ENCODE measurements at regions not wholly inside any gene's neighbourhood (a gene's known extent, or its start where the extent isn't known, plus 50 kb on each side); places are given as distances from the start of the nearest gene placed in this dataset.

DNA sequence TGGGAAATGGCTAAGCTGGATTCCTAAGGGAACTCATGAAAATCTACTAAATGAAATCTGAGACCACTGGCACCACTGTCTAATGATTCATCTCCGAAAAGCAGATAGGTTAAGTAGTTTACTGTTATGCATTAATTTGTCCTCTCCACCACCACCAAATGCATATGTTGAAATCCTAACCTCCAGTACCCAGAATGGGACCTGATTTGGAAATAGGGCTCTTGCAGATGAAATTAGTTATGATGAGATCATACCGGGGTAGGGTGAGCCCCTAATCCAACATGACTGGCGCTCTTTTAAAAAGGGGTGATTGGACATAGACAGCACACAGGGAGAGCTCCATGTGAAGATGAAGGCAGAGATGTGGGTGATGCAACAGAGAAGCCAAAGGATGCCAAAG, 124.9 kb upstream of the GUCY1A1 start:
- H3K4me1 ChIP-seq = peaks cover 0 to 16% (median 4%) of the 10 kb centered on the region in 3 donors
- TF ChIP-seq EP300 (IDR thresholded peaks at IDR 0.05) (no peak), POLR2A (IDR thresholded peaks at IDR 0.05) (no peak), POLR2AphosphoS5 (IDR thresholded peaks at IDR 0.05) (no peak)
- TF ChIP-seq, protein P1, sequence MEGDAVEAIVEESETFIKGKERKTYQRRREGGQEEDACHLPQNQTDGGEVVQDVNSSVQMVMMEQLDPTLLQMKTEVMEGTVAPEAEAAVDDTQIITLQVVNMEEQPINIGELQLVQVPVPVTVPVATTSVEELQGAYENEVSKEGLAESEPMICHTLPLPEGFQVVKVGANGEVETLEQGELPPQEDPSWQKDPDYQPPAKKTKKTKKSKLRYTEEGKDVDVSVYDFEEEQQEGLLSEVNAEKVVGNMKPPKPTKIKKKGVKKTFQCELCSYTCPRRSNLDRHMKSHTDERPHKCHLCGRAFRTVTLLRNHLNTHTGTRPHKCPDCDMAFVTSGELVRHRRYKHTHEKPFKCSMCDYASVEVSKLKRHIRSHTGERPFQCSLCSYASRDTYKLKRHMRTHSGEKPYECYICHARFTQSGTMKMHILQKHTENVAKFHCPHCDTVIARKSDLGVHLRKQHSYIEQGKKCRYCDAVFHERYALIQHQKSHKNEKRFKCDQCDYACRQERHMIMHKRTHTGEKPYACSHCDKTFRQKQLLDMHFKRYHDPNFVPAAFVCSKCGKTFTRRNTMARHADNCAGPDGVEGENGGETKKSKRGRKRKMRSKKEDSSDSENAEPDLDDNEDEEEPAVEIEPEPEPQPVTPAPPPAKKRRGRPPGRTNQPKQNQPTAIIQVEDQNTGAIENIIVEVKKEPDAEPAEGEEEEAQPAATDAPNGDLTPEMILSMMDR (IDR thresholded peaks at IDR 0.05) = no peak
- H3K27ac ChIP-seq = no peak overlapping the region
- no peaks in the 10 kb centered on the region for H3K27me3 ChIP-seq
- no peaks in the 10 kb centered on the region for H3K36me3 ChIP-seq
- H3K4me3 ChIP-seq = no peak overlapping the region
- ATAC-seq = no peak
- no peaks in the 10 kb centered on the region for H3K9me3 ChIP-seq
- 87 to 89% methylated on average over 3 of the region's 3 CpGs for WGBS, 2 donors (ENCODE audit: low coverage in 1 of 2)

DNA sequence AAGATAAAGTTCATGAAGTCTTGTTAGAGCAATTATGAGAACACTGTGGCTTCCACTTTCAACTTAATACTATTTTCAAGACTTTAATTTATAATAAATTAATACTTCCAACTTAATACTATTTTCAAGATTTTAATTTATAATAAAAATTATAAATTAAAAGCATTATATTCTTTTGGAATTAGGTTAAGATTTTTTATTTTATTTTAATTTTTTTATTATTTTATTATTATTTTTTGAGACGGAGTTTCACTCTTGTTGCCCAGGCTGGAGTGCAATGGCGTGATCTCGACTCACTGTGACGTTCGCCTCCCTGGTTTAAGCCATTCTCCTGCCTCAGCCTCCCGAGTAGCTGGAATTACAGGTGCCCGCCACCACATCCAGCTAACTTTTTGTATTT, 126.0 kb upstream of the GUCY1A1 start:
- no peak for ATAC-seq
- Histone ChIP-seq H3K4me1 (peaks cover 0 to 16% (median 4%) of the 10 kb centered on the region in 3 donors), H3K36me3 (no peaks in the 10 kb centered on the region), H3K27me3 (no peaks in the 10 kb centered on the region), H3K27ac (no peak overlapping the region), H3K9me3 (no peaks in the 10 kb centered on the region), H3K4me3 (no peak overlapping the region)
- TF ChIP-seq POLR2A (IDR thresholded peaks at IDR 0.05) = no peak
- TF ChIP-seq, protein P1 (IDR thresholded peaks at IDR 0.05) = no peak
- no peak for TF ChIP-seq EP300 (IDR thresholded peaks at IDR 0.05)
- TF ChIP-seq POLR2AphosphoS5 (IDR thresholded peaks at IDR 0.05) = no peak
- WGBS, 2 donors (ENCODE audit: low coverage in 1 of 2) = 97 to 98% methylated on average over 6 to 7 of the region's 7 CpGs

DNA sequence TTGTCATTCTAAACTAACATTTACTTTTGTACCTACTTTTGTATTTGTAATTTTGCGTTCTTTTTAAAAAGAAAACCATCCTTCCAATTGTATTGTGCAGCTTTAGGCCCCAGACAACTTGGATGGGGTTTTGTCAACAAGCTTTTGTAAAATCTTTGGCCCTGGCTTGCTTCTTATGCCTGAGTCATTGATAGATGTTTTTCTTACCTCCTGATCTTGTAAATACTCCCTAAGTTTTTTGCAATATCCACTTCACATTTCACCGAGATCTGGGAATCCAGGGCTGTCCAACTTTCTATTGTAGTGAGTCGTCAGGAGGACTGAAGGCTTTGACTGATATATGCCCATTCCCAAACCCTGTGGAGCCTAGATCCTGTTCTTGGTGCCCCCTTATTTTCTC, 126.9 kb upstream of the GUCY1A1 start:
- Histone ChIP-seq H3K27ac (no peak overlapping the region), H3K4me3 (no peak overlapping the region), H3K4me1 (peaks cover 0 to 7% (median 3%) of the 10 kb centered on the region in 3 donors), H3K36me3 (no peaks in the 10 kb centered on the region), H3K27me3 (no peaks in the 10 kb centered on the region), H3K9me3 (no peaks in the 10 kb centered on the region)
- ATAC-seq = no peak
- no peak for TF ChIP-seq POLR2A (IDR thresholded peaks at IDR 0.05)
- no peak for TF ChIP-seq POLR2AphosphoS5 (IDR thresholded peaks at IDR 0.05)
- no peak for TF ChIP-seq EP300 (IDR thresholded peaks at IDR 0.05)
- TF ChIP-seq, protein P1 (IDR thresholded peaks at IDR 0.05) = no peak
- whole genome bisulfite sequencing, 2 donors (ENCODE audit: low coverage in 1 of 2) = 68 to 100% methylated on average over 1 to 3 of the region's 3 CpGs

DNA sequence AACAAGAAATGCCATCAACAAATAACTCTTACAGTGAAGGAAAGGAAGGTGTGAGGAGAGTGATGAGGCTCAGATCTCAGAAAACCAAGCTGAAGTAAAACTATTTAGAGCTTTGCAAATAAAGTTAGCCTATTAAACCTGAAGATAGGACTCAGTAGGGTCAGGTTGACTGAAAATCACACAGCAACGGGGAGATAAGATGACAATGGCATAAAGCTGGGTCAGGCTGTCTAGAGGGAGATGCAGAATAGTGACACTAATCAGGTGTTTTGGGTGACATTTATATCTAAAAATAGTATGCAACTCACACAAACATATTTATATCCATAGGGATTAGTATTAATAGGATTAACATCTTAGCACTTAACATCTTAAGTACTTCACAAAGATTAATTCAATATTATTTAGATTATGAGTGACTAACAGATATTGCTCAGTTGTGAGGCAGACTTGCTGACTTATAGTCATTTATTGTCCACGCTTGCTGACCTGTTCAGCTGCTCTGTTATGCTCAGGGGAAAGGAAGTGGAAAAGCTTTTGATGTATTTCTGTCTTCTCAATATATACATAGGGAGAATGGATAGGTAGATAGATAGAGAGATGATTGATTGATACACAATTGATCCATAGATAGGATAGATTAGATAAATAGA, 130.7 kb upstream of the GUCY1A1 start:
- H3K4me1 ChIP-seq = peaks cover 0 to 20% (median 0%) of the 10 kb centered on the region in 3 donors
- H3K27me3 ChIP-seq = no peaks in the 10 kb centered on the region
- H3K9me3 ChIP-seq = no peaks in the 10 kb centered on the region
- no peaks in the 10 kb centered on the region for H3K36me3 ChIP-seq
- 68 to 94% methylated on average over 2 of the region's 2 CpGs for WGBS, 2 donors (ENCODE audit: low coverage in 1 of 2)
- ATAC-seq = no peak
- no peak overlapping the region for H3K27ac ChIP-seq
- TF ChIP-seq, protein P1 (IDR thresholded peaks at IDR 0.05) = no peak
- TF ChIP-seq POLR2A (IDR thresholded peaks at IDR 0.05) = no peak
- H3K4me3 ChIP-seq = no peak overlapping the region

DNA sequence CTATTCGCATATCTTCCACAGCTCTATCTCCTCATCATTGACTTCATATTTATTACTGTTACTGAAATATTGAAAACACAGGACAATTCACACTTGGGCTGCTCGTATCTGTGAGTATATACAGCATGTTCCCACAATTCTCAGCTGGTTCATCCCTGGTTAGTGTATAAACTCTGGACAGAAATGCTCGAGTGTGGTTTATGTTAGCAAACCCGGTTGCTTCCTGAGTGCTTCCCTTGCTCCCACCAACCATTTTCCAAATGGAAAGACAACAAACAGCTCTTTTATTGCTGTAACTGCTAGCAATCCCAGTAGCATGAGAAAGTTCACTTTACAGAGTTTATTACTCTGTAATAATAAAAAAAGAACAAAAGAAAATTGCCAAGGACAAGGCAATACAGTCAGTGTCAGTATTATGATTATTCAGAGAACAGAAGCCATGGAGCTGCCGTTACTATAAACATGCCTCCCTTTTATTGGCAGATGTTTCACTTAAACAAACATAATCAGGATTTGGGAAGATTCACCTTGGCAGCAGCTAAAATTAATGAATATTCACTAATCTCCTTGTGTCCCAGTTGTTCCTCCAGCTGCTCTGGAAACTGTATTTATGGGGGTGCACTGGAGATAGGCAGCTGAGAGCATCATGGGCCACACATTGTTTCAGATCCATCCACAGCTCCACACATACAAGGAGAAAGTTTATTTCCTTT, 134.1 kb upstream of the GUCY1A1 start:
- no peak for ATAC-seq
- Histone ChIP-seq H3K27ac (no peak overlapping the region), H3K4me1 (peaks cover 0 to 27% (median 0%) of the 10 kb centered on the region in 3 donors), H3K27me3 (no peaks in the 10 kb centered on the region), H3K4me3 (no peak overlapping the region), H3K9me3 (no peaks in the 10 kb centered on the region), H3K36me3 (no peaks in the 10 kb centered on the region)
- TF ChIP-seq EP300 (IDR thresholded peaks at IDR 0.05) (no peak), POLR2A (IDR thresholded peaks at IDR 0.05) (no peak), POLR2AphosphoS5 (IDR thresholded peaks at IDR 0.05) (no peak)
- TF ChIP-seq, protein P1 (IDR thresholded peaks at IDR 0.05) = no peak
- 26 to 34% methylated on average over 5 of the region's 5 CpGs for WGBS, 2 donors (ENCODE audit: low coverage in 1 of 2)

Measured in gastroesophageal sphincter (tissue), 4 donors.